Osteoblast (primary cell): ENCODE measurements at regions not wholly inside any gene's neighbourhood (a gene's known extent, or its start where the extent isn't known, plus 50 kb on each side); places are given as distances from the start of the nearest gene placed in this dataset.

Experiments used
- DNase-seq: peaks from one replicate; pipeline ENCODE4 v3.0.0; 2011; ENCODE audit warnings: low spot score, mixed read lengths; ENCODE audit not compliant: insufficient read length; ENCODE audit errors: missing footprints
- H2AFZ ChIP-seq: 2 replicates; pipeline ENCODE4 v1.6.0; 2011; ENCODE audit warnings: mild to moderate bottlenecking, low read length
- H3K27ac ChIP-seq: 2 replicates; pipeline ENCODE4 v1.5.1; 2011; ENCODE audit warnings: mild to moderate bottlenecking, low read depth, low read length, moderate library complexity
- H3K27me3 ChIP-seq: 2 replicates; pipeline ENCODE4 v1.6.0; 2012; ENCODE audit warnings: mild to moderate bottlenecking, control low read depth, inconsistent platforms, low read length, moderate library complexity; ENCODE audit not compliant: insufficient read depth
- H3K36me3 ChIP-seq: 2 replicates; pipeline ENCODE4 v1.5.1; 2011; ENCODE audit warnings: mild to moderate bottlenecking, low read length, control low read depth, moderate library complexity; ENCODE audit not compliant: insufficient read depth
- H3K4me1 ChIP-seq: 2 replicates; pipeline ENCODE4 v1.5.1; 2011; ENCODE audit warnings: mild to moderate bottlenecking, low read length, control low read depth, moderate library complexity; ENCODE audit not compliant: insufficient read depth
- H3K4me2 ChIP-seq: 2 replicates; pipeline ENCODE4 v1.6.0; 2011; ENCODE audit warnings: mild to moderate bottlenecking, low read length; ENCODE audit not compliant: insufficient read depth
- H3K4me3 ChIP-seq: fragments of 200-600 bp; sonication (generic); 3 replicates; pipeline ENCODE4 v1.5.1; 2012; ENCODE audit warnings: mild to moderate bottlenecking, low read length, inconsistent platforms; ENCODE audit not compliant: insufficient read depth
- H3K79me2 ChIP-seq: 2 replicates; pipeline ENCODE4 v1.6.0; 2012; ENCODE audit warnings: mild to moderate bottlenecking, low read length, control low read depth, inconsistent platforms; ENCODE audit not compliant: insufficient read depth
- H3K9me3 ChIP-seq: 2 replicates; pipeline ENCODE4 v1.5.1; 2011; ENCODE audit warnings: low read depth, low read length, control low read depth
- H4K20me1 ChIP-seq: 2 replicates; pipeline ENCODE4 v1.6.0; 2012; ENCODE audit warnings: mild to moderate bottlenecking, low read length, control low read depth; ENCODE audit not compliant: insufficient read depth
- TF ChIP-seq, protein P1 (sequence below): IDR thresholded peaks from 2 replicates; pipeline ENCODE4 v1.5.1; 2011; ENCODE audit warnings: mild to moderate bottlenecking, low read depth, low read length, moderate library complexity; ENCODE audit errors: extremely low read depth

DNA sequence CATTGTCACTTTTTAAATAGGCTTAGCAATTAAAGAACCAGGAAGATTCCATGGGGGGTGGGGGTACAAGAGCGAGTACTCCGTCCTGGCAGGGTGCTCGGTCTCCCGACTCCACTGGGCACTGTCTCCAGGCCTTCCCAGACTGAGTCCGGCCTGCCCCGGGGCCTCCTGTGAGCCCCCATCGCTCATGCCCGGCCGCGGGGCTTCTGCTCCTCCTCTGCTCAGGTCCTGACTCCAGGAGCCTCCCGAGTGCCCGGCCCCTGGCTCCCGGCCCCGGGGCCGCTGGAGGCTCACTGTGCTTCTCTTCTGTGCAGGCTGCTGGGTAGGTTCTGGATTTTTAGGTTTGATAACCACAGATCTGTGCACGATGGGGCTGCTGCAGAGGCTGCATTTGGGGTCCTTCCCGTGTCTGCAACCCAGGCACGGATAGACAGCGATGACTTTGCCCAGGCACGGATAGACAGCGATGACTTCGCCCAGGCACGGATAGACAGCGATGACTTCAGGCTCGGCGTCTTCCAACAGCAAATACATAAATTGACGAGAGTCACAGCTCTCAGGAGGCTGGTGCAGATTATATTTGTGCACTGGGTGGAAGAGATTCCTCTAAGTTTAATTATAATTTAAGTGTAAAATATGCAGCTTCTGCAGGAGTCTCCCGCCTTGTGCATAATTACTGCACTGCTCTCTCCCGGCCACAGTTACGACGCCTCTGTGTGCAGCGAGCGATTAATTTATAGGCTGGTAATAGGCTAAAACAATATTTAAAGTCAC is 74.8 kb upstream of the RXRA start:
- Histone ChIP-seq H3K9me3 (peaks cover 11% of the 10 kb centered on the region), H4K20me1 (no peaks in the 10 kb centered on the region), H3K79me2 (no peaks in the 10 kb centered on the region), H3K4me2 (no peak overlapping the region), H3K4me3 (no peak overlapping the region), H2AFZ (no peak overlapping the region), H3K27ac (no peak overlapping the region), H3K36me3 (no peaks in the 10 kb centered on the region), H3K27me3 (peaks cover 8% of the 10 kb centered on the region), H3K4me1 (no peaks in the 10 kb centered on the region)
- TF ChIP-seq, protein P1, sequence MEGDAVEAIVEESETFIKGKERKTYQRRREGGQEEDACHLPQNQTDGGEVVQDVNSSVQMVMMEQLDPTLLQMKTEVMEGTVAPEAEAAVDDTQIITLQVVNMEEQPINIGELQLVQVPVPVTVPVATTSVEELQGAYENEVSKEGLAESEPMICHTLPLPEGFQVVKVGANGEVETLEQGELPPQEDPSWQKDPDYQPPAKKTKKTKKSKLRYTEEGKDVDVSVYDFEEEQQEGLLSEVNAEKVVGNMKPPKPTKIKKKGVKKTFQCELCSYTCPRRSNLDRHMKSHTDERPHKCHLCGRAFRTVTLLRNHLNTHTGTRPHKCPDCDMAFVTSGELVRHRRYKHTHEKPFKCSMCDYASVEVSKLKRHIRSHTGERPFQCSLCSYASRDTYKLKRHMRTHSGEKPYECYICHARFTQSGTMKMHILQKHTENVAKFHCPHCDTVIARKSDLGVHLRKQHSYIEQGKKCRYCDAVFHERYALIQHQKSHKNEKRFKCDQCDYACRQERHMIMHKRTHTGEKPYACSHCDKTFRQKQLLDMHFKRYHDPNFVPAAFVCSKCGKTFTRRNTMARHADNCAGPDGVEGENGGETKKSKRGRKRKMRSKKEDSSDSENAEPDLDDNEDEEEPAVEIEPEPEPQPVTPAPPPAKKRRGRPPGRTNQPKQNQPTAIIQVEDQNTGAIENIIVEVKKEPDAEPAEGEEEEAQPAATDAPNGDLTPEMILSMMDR, result no peak
- no peak for DNase-seq

DNA sequence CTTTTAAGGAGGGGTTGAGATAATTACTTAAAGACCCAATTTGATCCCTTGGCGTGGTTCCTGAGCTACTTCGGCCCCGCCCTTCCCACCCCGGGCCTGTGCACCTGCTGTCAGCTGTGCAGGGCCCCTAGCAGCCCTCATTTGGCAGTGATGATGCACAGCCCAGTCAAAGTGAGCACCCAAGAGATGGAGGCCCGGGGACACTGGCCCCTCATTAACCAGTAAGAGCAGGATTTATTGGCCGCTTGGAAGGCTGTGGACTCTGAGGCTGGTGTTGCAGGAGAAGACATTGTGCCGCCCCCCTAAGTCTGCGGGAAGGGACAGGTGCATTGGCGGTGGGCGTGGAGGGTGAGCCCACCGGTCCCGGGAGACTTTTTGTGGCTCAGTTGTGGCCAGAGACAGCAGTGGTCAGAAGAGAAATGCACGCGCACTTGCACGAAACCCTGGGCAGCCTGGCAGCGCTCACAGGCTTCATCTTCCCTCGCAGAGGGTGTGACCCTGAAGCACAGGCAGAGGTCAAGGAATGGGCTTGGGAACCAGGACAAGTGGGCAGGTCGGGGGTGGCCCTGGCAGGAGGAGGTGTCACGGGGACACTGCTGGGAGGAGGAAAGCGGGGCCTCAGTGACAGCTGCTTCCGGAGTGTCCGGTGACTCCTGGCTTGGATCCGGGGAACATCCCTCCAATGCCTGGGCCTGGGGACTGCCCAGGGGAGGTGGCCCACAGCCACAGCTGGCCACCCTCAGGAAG is 74.0 kb upstream of the RXRA start:
- no peaks in the 10 kb centered on the region for H4K20me1 ChIP-seq
- TF ChIP-seq, protein P1, result no peak
- H3K4me1 ChIP-seq, result no peaks in the 10 kb centered on the region
- peaks cover 11% of the 10 kb centered on the region for H3K9me3 ChIP-seq
- no peaks in the 10 kb centered on the region for H3K79me2 ChIP-seq
- no peak overlapping the region for H3K4me2 ChIP-seq
- no peak overlapping the region for H2AFZ ChIP-seq
- H3K36me3 ChIP-seq, result no peaks in the 10 kb centered on the region
- DNase-seq, result no peak
- no peak overlapping the region for H3K4me3 ChIP-seq
- H3K27me3 ChIP-seq, result peaks cover 8% of the 10 kb centered on the region
- no peak overlapping the region for H3K27ac ChIP-seq

DNA sequence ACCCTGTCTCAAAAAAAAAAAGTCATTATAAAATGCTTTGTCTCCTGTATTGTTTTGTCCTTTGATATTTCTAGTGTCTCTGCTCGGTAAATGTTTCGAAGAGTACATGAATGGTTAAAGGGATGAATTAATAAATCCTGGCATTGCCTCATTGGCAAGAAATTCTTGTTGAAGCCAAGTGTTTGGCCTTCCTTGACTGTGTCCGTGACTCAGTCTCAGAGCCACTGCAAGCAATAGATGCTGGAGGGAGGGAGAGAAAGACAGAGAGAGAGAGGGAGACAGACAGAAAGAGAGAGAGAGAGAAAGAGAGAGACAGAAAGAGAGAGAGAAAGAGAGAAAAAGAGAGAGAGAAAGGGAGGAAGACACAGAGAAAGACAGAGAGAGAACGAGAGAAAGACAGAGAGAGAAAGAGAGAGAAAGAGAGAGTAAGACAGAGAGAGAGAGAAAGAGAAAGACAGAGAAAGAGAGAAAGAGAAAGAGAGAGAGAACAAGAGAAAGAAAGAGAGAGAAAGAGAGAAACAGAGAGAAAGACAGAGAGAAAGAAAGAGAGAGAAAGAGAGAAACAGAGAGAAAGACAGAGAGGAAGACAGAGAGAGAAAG is 72.5 kb upstream of the RXRA start:
- Histone ChIP-seq H3K36me3 (no peaks in the 10 kb centered on the region), H3K27me3 (peaks cover 8% of the 10 kb centered on the region), H3K4me3 (no peak overlapping the region), H3K9me3 (peaks cover 5% of the 10 kb centered on the region), H3K4me1 (no peaks in the 10 kb centered on the region), H3K4me2 (no peak overlapping the region), H3K79me2 (no peaks in the 10 kb centered on the region), H2AFZ (no peak overlapping the region), H4K20me1 (no peaks in the 10 kb centered on the region), H3K27ac (no peak overlapping the region)
- TF ChIP-seq, protein P1, result no peak
- DNase-seq, result no peak

DNA sequence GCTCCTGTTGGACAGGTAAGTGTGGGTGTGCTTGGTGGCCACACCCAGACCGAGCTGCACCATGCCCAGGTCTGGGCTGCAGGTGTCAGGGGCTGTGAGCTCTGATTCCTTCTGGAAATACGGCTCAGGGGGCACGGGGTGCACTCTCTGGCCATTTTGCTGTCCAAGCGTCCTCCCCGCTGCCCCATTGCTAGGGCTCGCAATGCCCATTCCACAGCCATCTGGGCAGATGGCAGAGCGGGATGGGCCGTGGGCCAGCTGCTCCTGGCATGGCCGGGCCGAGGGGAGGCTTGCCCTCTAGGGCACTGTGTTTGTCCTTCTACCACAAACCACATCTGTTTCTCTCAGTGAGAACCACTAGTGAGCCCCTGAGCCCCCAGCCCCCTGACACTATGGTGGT is 67.9 kb upstream of the RXRA start:
- H3K9me3 ChIP-seq, result no peaks in the 10 kb centered on the region

More for the DNA sequence above, 67.9 kb upstream of the RXRA start:
- no peak for DNase-seq
- H3K27ac ChIP-seq, result no peak overlapping the region
- peaks cover 8% of the 10 kb centered on the region for H3K27me3 ChIP-seq
- TF ChIP-seq, protein P1, result no peak
- no peaks in the 10 kb centered on the region for H3K79me2 ChIP-seq
- H3K4me1 ChIP-seq, result no peaks in the 10 kb centered on the region
- H3K4me3 ChIP-seq, result no peak overlapping the region
- H2AFZ ChIP-seq, result no peak overlapping the region
- no peaks in the 10 kb centered on the region for H4K20me1 ChIP-seq
- no peaks in the 10 kb centered on the region for H3K36me3 ChIP-seq
- no peak overlapping the region for H3K4me2 ChIP-seq
